ENCODE measurements at regions not wholly inside any gene's neighbourhood (a gene's known extent, or its start where the extent isn't known, plus 50 kb on each side); places are given as distances from the start of the nearest gene placed in this dataset.

- TF ChIP-seq CTCF (IDR thresholded peaks at IDR 0.05), result no peak
- no peak for TF ChIP-seq POLR2AphosphoS5 (IDR thresholded peaks at IDR 0.05)
- TF ChIP-seq POLR2A (IDR thresholded peaks at IDR 0.05), result no peak
Observed at GRCh38 chr5:40224421-40224820, 455.3 kb upstream of the PTGER4 start.

All from transverse colon (tissue), 4 donors.